Astrocyte (in vitro differentiated cells and primary cell): ENCODE measurements at regions not wholly inside any gene's neighbourhood (a gene's known extent, or its start where the extent isn't known, plus 50 kb on each side); places are given as distances from the start of the nearest gene placed in this dataset.

ENCODE experiments used
- DNase-seq: peaks from one replicate; pipeline ENCODE4 v3.0.0-alpha.2; 2010; ENCODE audit warnings: low read depth
- FAIRE-seq: peaks from 2 replicates; lab custom pipeline; 2011; peaks lifted over from hg19 to GRCh38; lab: Jason Lieb, UNC
- H2AFZ ChIP-seq: 2 replicates; pipeline ENCODE4 v1.6.0; 2012; ENCODE audit warnings: low read depth, low read length, inconsistent platforms
- H3K27ac ChIP-seq: 2 replicates; pipeline ENCODE4 v1.5.1; 2011; ENCODE audit warnings: low read depth, low read length, inconsistent platforms
- H3K27me3 ChIP-seq: 2 replicates; pipeline ENCODE4 v1.6.0; 2011; ENCODE audit warnings: low read length, inconsistent platforms; ENCODE audit not compliant: insufficient read depth
- H3K36me3 ChIP-seq: 2 replicates; pipeline ENCODE4 v1.5.1; 2011; ENCODE audit warnings: low read length, inconsistent platforms; ENCODE audit not compliant: insufficient read depth
- H3K4me1 ChIP-seq: 2 replicates; pipeline ENCODE4 v1.5.1; 2011; ENCODE audit warnings: low read length, inconsistent platforms; ENCODE audit not compliant: insufficient read depth
- H3K4me2 ChIP-seq: 2 replicates; pipeline ENCODE4 v1.6.0; 2012; ENCODE audit warnings: low read length, inconsistent platforms
- H3K4me3 ChIP-seq: 2 replicates; pipeline ENCODE4 v1.5.1; 2011; ENCODE audit warnings: low read depth, mild to moderate bottlenecking, low read length, inconsistent platforms; ENCODE audit not compliant: insufficient read depth
- H3K79me2 ChIP-seq: 2 replicates; pipeline ENCODE4 v1.6.0; 2012; ENCODE audit warnings: mild to moderate bottlenecking, low read length, inconsistent platforms; ENCODE audit not compliant: insufficient read depth
- H3K9ac ChIP-seq: 2 replicates; pipeline ENCODE4 v1.6.0; 2012; ENCODE audit warnings: mild to moderate bottlenecking, low read length, inconsistent platforms
- H3K9me3 ChIP-seq: 2 replicates; pipeline ENCODE4 v1.5.1; 2012; ENCODE audit warnings: low read depth, mild to moderate bottlenecking, low read length, inconsistent platforms; ENCODE audit not compliant: insufficient read depth
- H4K20me1 ChIP-seq: 2 replicates; pipeline ENCODE4 v1.6.0; 2012; ENCODE audit warnings: low read length, inconsistent platforms; ENCODE audit not compliant: insufficient read depth
- H3K27ac Mint-ChIP-seq: one replicate; pipeline ENCODE4 v1.8.0; 2021; ENCODE audit warnings: mild to moderate bottlenecking, mixed read lengths; ENCODE audit not compliant: unreplicated experiment
- H3K27me3 Mint-ChIP-seq: one replicate; pipeline ENCODE4 v1.8.0; 2021; ENCODE audit warnings: low read depth, mixed read lengths; ENCODE audit not compliant: unreplicated experiment
- H3K36me3 Mint-ChIP-seq: one replicate; pipeline ENCODE4 v1.8.0; 2021; ENCODE audit warnings: low read depth, mixed read lengths; ENCODE audit not compliant: unreplicated experiment
- H3K4me1 Mint-ChIP-seq: one replicate; pipeline ENCODE4 v1.8.0; 2021; ENCODE audit warnings: low read depth, mixed read lengths; ENCODE audit not compliant: unreplicated experiment
- H3K4me3 Mint-ChIP-seq: one replicate; pipeline ENCODE4 v1.8.0; 2021; ENCODE audit warnings: mild to moderate bottlenecking, moderate library complexity, mixed read lengths; ENCODE audit not compliant: unreplicated experiment
- H3K9me3 Mint-ChIP-seq: one replicate; pipeline ENCODE4 v1.8.0; 2021; ENCODE audit warnings: mild to moderate bottlenecking, mixed read lengths; ENCODE audit not compliant: unreplicated experiment
- CTCF ChIP-seq: IDR thresholded peaks from 2 replicates; pipeline ENCODE4 v1.5.1; 2011; ENCODE audit warnings: low read depth, mild to moderate bottlenecking, inconsistent platforms, low read length, moderate library complexity; ENCODE audit not compliant: insufficient read depth
- EZH2 ChIP-seq: IDR thresholded peaks from 2 replicates; pipeline ENCODE4 v1.6.1; 2012; ENCODE audit warnings: mild to moderate bottlenecking, low read length, inconsistent platforms; ENCODE audit not compliant: insufficient read depth

GRCh38 chr4:130395871-130396270, 1299.9 kb downstream of the C4orf33 start:
- no peaks in the 10 kb centered on the region for H3K9me3 Mint-ChIP-seq
- no peak for TF ChIP-seq EZH2
- no peak for TF ChIP-seq CTCF
- Histone ChIP-seq H3K27me3 (no peaks in the 10 kb centered on the region), H4K20me1 (no peaks in the 10 kb centered on the region), H3K79me2 (no peaks in the 10 kb centered on the region), H3K27ac (no peak overlapping the region), H3K9ac (no peak overlapping the region), H2AFZ (no peak overlapping the region), H3K4me3 (no peak overlapping the region), H3K4me2 (peak overlapping the region; percentile 32), H3K4me1 (peaks cover 7% of the 10 kb centered on the region), H3K36me3 (no peaks in the 10 kb centered on the region), H3K9me3 (no peaks in the 10 kb centered on the region)
- H3K36me3 Mint-ChIP-seq, result no peaks in the 10 kb centered on the region
- no peak overlapping the region for H3K4me3 Mint-ChIP-seq
- peak; percentile 66 for DNase-seq
- no peak overlapping the region for H3K27ac Mint-ChIP-seq
- no peaks in the 10 kb centered on the region for H3K27me3 Mint-ChIP-seq
- no peak for FAIRE-seq
- H3K4me1 Mint-ChIP-seq, result peaks cover 8% of the 10 kb centered on the region

DNA sequence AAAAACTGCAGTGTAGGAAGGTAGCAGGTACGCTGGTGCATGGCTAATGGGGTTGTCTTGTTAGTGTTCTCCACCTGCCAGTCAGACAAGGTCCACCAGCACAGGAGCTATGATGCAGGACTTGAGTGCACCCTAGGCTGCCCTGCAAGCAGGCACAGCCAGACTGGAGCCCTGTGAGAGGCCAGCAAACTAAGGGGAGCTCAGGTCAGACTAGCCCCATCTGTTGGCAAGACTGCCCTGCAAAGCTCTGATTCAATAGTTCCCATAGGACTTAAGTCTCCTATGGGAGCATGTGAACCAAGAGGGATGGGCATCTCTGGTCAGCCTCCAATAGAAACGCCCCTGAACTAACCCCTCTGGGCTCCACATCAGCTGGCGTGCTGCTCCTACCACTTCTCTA, 1307.3 kb downstream of the C4orf33 start:
- no peak overlapping the region for H3K4me2 ChIP-seq
- no peak overlapping the region for H3K9ac ChIP-seq
- H3K79me2 ChIP-seq, result no peaks in the 10 kb centered on the region
- TF ChIP-seq CTCF, result no peak
- no peak for TF ChIP-seq EZH2
- Mint-ChIP-seq H3K4me3 (no peak overlapping the region), H3K36me3 (no peaks in the 10 kb centered on the region), H3K27me3 (no peaks in the 10 kb centered on the region), H3K9me3 (no peaks in the 10 kb centered on the region), H3K27ac (no peak overlapping the region), H3K4me1 (no peaks in the 10 kb centered on the region)
- H3K27me3 ChIP-seq, result no peaks in the 10 kb centered on the region
- no peaks in the 10 kb centered on the region for H3K9me3 ChIP-seq
- H3K4me1 ChIP-seq, result no peaks in the 10 kb centered on the region
- no peak for FAIRE-seq
- no peaks in the 10 kb centered on the region for H4K20me1 ChIP-seq
- DNase-seq, result no peak
- H2AFZ ChIP-seq, result no peak overlapping the region
- H3K36me3 ChIP-seq, result no peaks in the 10 kb centered on the region
- H3K27ac ChIP-seq, result no peak overlapping the region
- H3K4me3 ChIP-seq, result no peak overlapping the region

GRCh38 chr4:130416228-130416627, 1320.3 kb downstream of the C4orf33 start:
- TF ChIP-seq EZH2 (no peak), CTCF (no peak)
- no peaks in the 10 kb centered on the region for H3K36me3 Mint-ChIP-seq
- no peak for FAIRE-seq
- no peak overlapping the region for H3K27ac Mint-ChIP-seq
- H3K27me3 ChIP-seq, result no peaks in the 10 kb centered on the region
- no peak for DNase-seq
- H3K9me3 Mint-ChIP-seq, result no peaks in the 10 kb centered on the region
- no peaks in the 10 kb centered on the region for H3K36me3 ChIP-seq
- no peak overlapping the region for H2AFZ ChIP-seq
- H3K4me2 ChIP-seq, result no peak overlapping the region
- no peak overlapping the region for H3K4me3 ChIP-seq
- H3K4me1 ChIP-seq, result no peaks in the 10 kb centered on the region
- H4K20me1 ChIP-seq, result no peaks in the 10 kb centered on the region
- no peak overlapping the region for H3K27ac ChIP-seq
- no peaks in the 10 kb centered on the region for H3K27me3 Mint-ChIP-seq
- H3K4me1 Mint-ChIP-seq, result no peaks in the 10 kb centered on the region
- H3K9ac ChIP-seq, result no peak overlapping the region
- H3K9me3 ChIP-seq, result no peaks in the 10 kb centered on the region
- no peaks in the 10 kb centered on the region for H3K79me2 ChIP-seq
- no peak overlapping the region for H3K4me3 Mint-ChIP-seq
